Spinal cord (tissue), 9 donors: ENCODE measurements at regions not wholly inside any gene's neighbourhood (a gene's known extent, or its start where the extent isn't known, plus 50 kb on each side); places are given as distances from the start of the nearest gene placed in this dataset.

Experiments
- DNase-seq, 6 donors: peaks; one replicate each; pipeline versions ENCODE4 v3.0.0 to v3.0.0-alpha.2; 2013 to 2015; ENCODE audit warnings: low spot score in 6 of 6, low read depth in 4 of 6
- H3K27ac ChIP-seq: one replicate; pipeline ENCODE4 v1.5.1; 2013; ENCODE audit warnings: low read depth, low read length, control low read depth
- H3K27me3 ChIP-seq: one replicate; pipeline ENCODE4 v1.6.1; 2013; ENCODE audit warnings: low read length; ENCODE audit not compliant: control insufficient read depth, insufficient read depth
- H3K36me3 ChIP-seq: one replicate; pipeline ENCODE4 v1.6.1; 2013; ENCODE audit warnings: low read length; ENCODE audit not compliant: control insufficient read depth, insufficient read depth
- H3K4me1 ChIP-seq: one replicate; pipeline ENCODE4 v1.6.1; 2013; ENCODE audit warnings: low read length; ENCODE audit not compliant: control insufficient read depth, insufficient read depth
- H3K4me3 ChIP-seq: one replicate; pipeline ENCODE4 v1.5.1; 2013; ENCODE audit warnings: low read depth, low read length, control low read depth
- H3K9me3 ChIP-seq: one replicate; pipeline ENCODE4 v1.6.1; 2013; ENCODE audit warnings: low read length; ENCODE audit not compliant: control insufficient read depth, insufficient read depth
- WGBS: methylation state at CpG from one replicate; pipeline ENCODE4 v1.1.5; 2013; ENCODE audit warnings: missing lambda C conversion rate; ENCODE audit not compliant: insufficient coverage; 5-methylcytosine and 5-hydroxymethylcytosine counted together
- donor health status: healthy.

GRCh38 chr18:25737710-25738311 is 352.6 kb downstream of the SS18 start:
- Histone ChIP-seq H3K36me3 (no peaks in the 10 kb centered on the region), H3K4me3 (no peak overlapping the region), H3K27me3 (no peaks in the 10 kb centered on the region), H3K4me1 (no peaks in the 10 kb centered on the region), H3K9me3 (no peaks in the 10 kb centered on the region), H3K27ac (no peak overlapping the region)
- 78% methylated on average over 4 of the region's 7 CpGs for WGBS
- no peak for DNase-seq

GRCh38 chr18:25736516-25736915 is 353.9 kb downstream of the SS18 start:
- Histone ChIP-seq H3K27me3 (no peaks in the 10 kb centered on the region), H3K27ac (no peak overlapping the region), H3K4me3 (no peak overlapping the region), H3K4me1 (no peaks in the 10 kb centered on the region), H3K9me3 (no peaks in the 10 kb centered on the region), H3K36me3 (no peaks in the 10 kb centered on the region)
- DNase-seq: no peak
- 0% methylated on average over 3 of the region's 5 CpGs for WGBS

GRCh38 chr18:25735459-25735858 is 355.0 kb downstream of the SS18 start:
- H3K27me3 ChIP-seq: no peaks in the 10 kb centered on the region
- H3K4me1 ChIP-seq: no peaks in the 10 kb centered on the region
- peaks cover 6% of the 10 kb centered on the region for H3K9me3 ChIP-seq
- WGBS: 68% methylated on average over 8 of the region's 8 CpGs
- no peak for DNase-seq
- H3K36me3 ChIP-seq: no peaks in the 10 kb centered on the region
- H3K4me3 ChIP-seq: no peak overlapping the region
- no peak overlapping the region for H3K27ac ChIP-seq

- no peaks in the 10 kb centered on the region for H3K4me1 ChIP-seq
- no peak overlapping the region for H3K4me3 ChIP-seq
- H3K9me3 ChIP-seq: peaks cover 6% of the 10 kb centered on the region
- H3K27ac ChIP-seq: no peak overlapping the region
- DNase-seq: no peak
- WGBS: no CpG with 5 or more reads among the region's 2 CpGs
- H3K36me3 ChIP-seq: no peaks in the 10 kb centered on the region
- H3K27me3 ChIP-seq: no peaks in the 10 kb centered on the region
These were observed 356.1 kb downstream of the SS18 start for GRCh38 chr18:25734336-25734735.

GRCh38 chr18:25732862-25733261 is 357.6 kb downstream of the SS18 start:
- WGBS: 40% methylated on average over 1 of the region's 2 CpGs
- Histone ChIP-seq H3K9me3 (peaks cover 6% of the 10 kb centered on the region), H3K4me1 (no peaks in the 10 kb centered on the region), H3K4me3 (no peak overlapping the region), H3K27me3 (no peaks in the 10 kb centered on the region), H3K36me3 (no peaks in the 10 kb centered on the region), H3K27ac (no peak overlapping the region)
- no peak for DNase-seq

- Histone ChIP-seq H3K9me3 (peaks cover 6% of the 10 kb centered on the region), H3K27ac (no peak overlapping the region), H3K36me3 (no peaks in the 10 kb centered on the region), H3K27me3 (no peaks in the 10 kb centered on the region), H3K4me3 (no peak overlapping the region), H3K4me1 (peaks cover 6% of the 10 kb centered on the region)
- no CpG with 5 or more reads among the region's 1 CpG for WGBS
- no peak for DNase-seq
These were observed 361.3 kb downstream of the SS18 start for GRCh38 chr18:25729072-25729471.

GRCh38 chr18:25727281-25727985 is 363.0 kb downstream of the SS18 start:
- H3K4me1 ChIP-seq: peaks cover 6% of the 10 kb centered on the region
- DNase-seq: no peak
- H3K9me3 ChIP-seq: peaks cover 6% of the 10 kb centered on the region
- 53% methylated on average over 4 of the region's 5 CpGs for WGBS
- H3K4me3 ChIP-seq: no peak overlapping the region
- no peaks in the 10 kb centered on the region for H3K27me3 ChIP-seq
- H3K36me3 ChIP-seq: no peaks in the 10 kb centered on the region
- H3K27ac ChIP-seq: no peak overlapping the region

GRCh38 chr18:25726298-25726697 is 364.1 kb downstream of the SS18 start:
- Histone ChIP-seq H3K36me3 (no peaks in the 10 kb centered on the region), H3K4me3 (no peak overlapping the region), H3K27me3 (no peaks in the 10 kb centered on the region), H3K27ac (no peak overlapping the region), H3K4me1 (peaks cover 6% of the 10 kb centered on the region), H3K9me3 (peaks cover 6% of the 10 kb centered on the region)
- DNase-seq: peak in 4 of 6 donors; percentile 15 to 82 (median 48)
- 15% methylated on average over 6 of the region's 11 CpGs for WGBS

- no CpG with 5 or more reads among the region's 2 CpGs for WGBS
- Histone ChIP-seq H3K27me3 (no peaks in the 10 kb centered on the region), H3K36me3 (no peaks in the 10 kb centered on the region), H3K4me3 (no peak overlapping the region), H3K4me1 (peaks cover 6% of the 10 kb centered on the region), H3K9me3 (no peaks in the 10 kb centered on the region), H3K27ac (no peak overlapping the region)
- DNase-seq: no peak
These were observed 364.9 kb downstream of the SS18 start for GRCh38 chr18:25725501-25725900.

GRCh38 chr18:25724997-25725396 is 365.4 kb downstream of the SS18 start:
- H3K4me3 ChIP-seq: no peak overlapping the region
- DNase-seq: no peak
- peaks cover 6% of the 10 kb centered on the region for H3K4me1 ChIP-seq
- H3K27ac ChIP-seq: no peak overlapping the region
- no peaks in the 10 kb centered on the region for H3K27me3 ChIP-seq
- H3K36me3 ChIP-seq: no peaks in the 10 kb centered on the region
- no peaks in the 10 kb centered on the region for H3K9me3 ChIP-seq
- WGBS: 94% methylated on average over 3 of the region's 4 CpGs
